Loucy (cell line): ENCODE measurements at regions not wholly inside any gene's neighbourhood (a gene's known extent, or its start where the extent isn't known, plus 50 kb on each side); places are given as distances from the start of the nearest gene placed in this dataset.

ENCODE experiments used
- H2AFZ ChIP-seq: fragments of 200-600 bp; sonication (generic); 2 replicates; pipeline ENCODE4 v1.6.0; 2016; ENCODE audit warnings: antibody characterized with exemption, mild to moderate bottlenecking, low read length, moderate library complexity
- H3F3A ChIP-seq: fragments of 200-600 bp; 2 replicates; pipeline ENCODE4 v1.6.0; 2016; ENCODE audit warnings: antibody characterized with exemption, low read depth, mild to moderate bottlenecking
- H3K27me3 ChIP-seq: fragments of 200-600 bp; sonication (generic); 2 replicates; pipeline ENCODE4 v1.6.1; 2014; ENCODE audit warnings: low read length, mild to moderate bottlenecking; ENCODE audit not compliant: insufficient read depth, poor library complexity, severe bottlenecking
- H3K36me3 ChIP-seq: fragments of 200-600 bp; sonication (generic); 2 replicates; pipeline ENCODE4 v1.6.1; 2016; ENCODE audit warnings: low read length; ENCODE audit not compliant: insufficient read depth
- H3K4me1 ChIP-seq: fragments of 200-600 bp; sonication (generic); 2 replicates; pipeline ENCODE4 v1.5.1; 2014; ENCODE audit warnings: low read length, mild to moderate bottlenecking; ENCODE audit not compliant: insufficient read depth, poor library complexity, severe bottlenecking
- H3K4me2 ChIP-seq: fragments of 200-600 bp; sonication (generic); 2 replicates; pipeline ENCODE4 v1.6.0; 2014; ENCODE audit warnings: antibody characterized with exemption, low read length, low read depth, mild to moderate bottlenecking; ENCODE audit not compliant: poor library complexity, severe bottlenecking
- H3K4me3 ChIP-seq: fragments of 200-600 bp; sonication (generic); 2 replicates; pipeline ENCODE4 v1.5.1; 2014; ENCODE audit warnings: low read length, mild to moderate bottlenecking, mixed read lengths; ENCODE audit not compliant: poor library complexity, severe bottlenecking
- H3K79me2 ChIP-seq: fragments of 200-600 bp; sonication (generic); 2 replicates; pipeline ENCODE4 v1.6.1; 2014; ENCODE audit warnings: low read length; ENCODE audit not compliant: insufficient read depth
- H3K9ac ChIP-seq: fragments of 200-600 bp; sonication (generic); 2 replicates; pipeline ENCODE4 v1.6.0; 2014; ENCODE audit warnings: mild to moderate bottlenecking, low read depth, low read length, moderate library complexity; ENCODE audit not compliant: poor library complexity, severe bottlenecking
- H3K9me2 ChIP-seq: fragments of 200-600 bp; sonication (generic); replicated peaks from 2 replicates; pipeline ENCODE4 v1.6.1; 2016; ENCODE audit warnings: low read depth, low read length, mixed read lengths
- H3K9me3 ChIP-seq: fragments of 200-600 bp; sonication (generic); 2 replicates; pipeline ENCODE4 v1.6.1; 2014; ENCODE audit warnings: mild to moderate bottlenecking, antibody characterized with exemption, low read length, low read depth; ENCODE audit not compliant: insufficient read depth
- H4K20me1 ChIP-seq: fragments of 200-600 bp; sonication (generic); 2 replicates; pipeline ENCODE4 v1.6.0; 2014; ENCODE audit warnings: antibody characterized with exemption, low read length, mild to moderate bottlenecking; ENCODE audit not compliant: insufficient read depth, poor library complexity, severe bottlenecking
- EZH2phosphoT487 ChIP-seq: fragments of 200-600 bp; IDR thresholded peaks from 2 replicates; pipeline ENCODE4 v1.6.1; 2018; ENCODE audit warnings: antibody characterized with exemption, mild to moderate bottlenecking, moderate library complexity, borderline replicate concordance
- TF ChIP-seq, protein P1 (sequence below): fragments of 200-600 bp; sonication (generic); conservative IDR thresholded peaks from 2 replicates; pipeline ENCODE4 v1.5.1; 2014; ENCODE audit warnings: mild to moderate bottlenecking, antibody characterized with exemption, low read length

DNA sequence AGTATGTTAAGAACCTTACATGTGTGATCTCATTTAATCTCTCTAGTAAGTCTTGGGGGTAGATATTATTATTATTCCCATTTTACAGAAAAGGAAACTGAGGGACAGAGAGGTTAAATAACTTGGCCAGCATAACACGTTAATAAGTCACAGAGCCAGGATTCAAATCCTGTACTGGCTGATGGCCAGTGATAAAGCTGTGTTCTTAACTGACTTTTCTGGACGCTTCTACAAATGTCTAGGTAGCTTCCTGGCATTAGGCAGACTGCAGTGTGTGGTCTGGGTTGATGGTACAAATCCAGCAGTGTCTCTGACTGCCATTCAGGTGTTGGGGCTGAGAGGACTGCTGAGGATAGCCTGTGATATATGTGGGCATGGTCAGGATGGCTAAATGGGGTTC lies 125.8 kb upstream of the CXCL14 start:
- Histone ChIP-seq H3K27me3 (no peaks in the 10 kb centered on the region), H3K9me3 (no peaks in the 10 kb centered on the region), H3K79me2 (no peaks in the 10 kb centered on the region), H4K20me1 (no peaks in the 10 kb centered on the region), H3K9me2 (no peaks in the 10 kb centered on the region), H3K4me3 (no peak overlapping the region), H2AFZ (no peak overlapping the region), H3F3A (no peaks in the 10 kb centered on the region), H3K9ac (no peak overlapping the region), H3K36me3 (no peaks in the 10 kb centered on the region), H3K4me2 (no peak overlapping the region), H3K4me1 (peaks cover 3% of the 10 kb centered on the region)
- TF ChIP-seq EZH2phosphoT487: no peak
- TF ChIP-seq, protein P1, sequence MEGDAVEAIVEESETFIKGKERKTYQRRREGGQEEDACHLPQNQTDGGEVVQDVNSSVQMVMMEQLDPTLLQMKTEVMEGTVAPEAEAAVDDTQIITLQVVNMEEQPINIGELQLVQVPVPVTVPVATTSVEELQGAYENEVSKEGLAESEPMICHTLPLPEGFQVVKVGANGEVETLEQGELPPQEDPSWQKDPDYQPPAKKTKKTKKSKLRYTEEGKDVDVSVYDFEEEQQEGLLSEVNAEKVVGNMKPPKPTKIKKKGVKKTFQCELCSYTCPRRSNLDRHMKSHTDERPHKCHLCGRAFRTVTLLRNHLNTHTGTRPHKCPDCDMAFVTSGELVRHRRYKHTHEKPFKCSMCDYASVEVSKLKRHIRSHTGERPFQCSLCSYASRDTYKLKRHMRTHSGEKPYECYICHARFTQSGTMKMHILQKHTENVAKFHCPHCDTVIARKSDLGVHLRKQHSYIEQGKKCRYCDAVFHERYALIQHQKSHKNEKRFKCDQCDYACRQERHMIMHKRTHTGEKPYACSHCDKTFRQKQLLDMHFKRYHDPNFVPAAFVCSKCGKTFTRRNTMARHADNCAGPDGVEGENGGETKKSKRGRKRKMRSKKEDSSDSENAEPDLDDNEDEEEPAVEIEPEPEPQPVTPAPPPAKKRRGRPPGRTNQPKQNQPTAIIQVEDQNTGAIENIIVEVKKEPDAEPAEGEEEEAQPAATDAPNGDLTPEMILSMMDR: no peak

DNA sequence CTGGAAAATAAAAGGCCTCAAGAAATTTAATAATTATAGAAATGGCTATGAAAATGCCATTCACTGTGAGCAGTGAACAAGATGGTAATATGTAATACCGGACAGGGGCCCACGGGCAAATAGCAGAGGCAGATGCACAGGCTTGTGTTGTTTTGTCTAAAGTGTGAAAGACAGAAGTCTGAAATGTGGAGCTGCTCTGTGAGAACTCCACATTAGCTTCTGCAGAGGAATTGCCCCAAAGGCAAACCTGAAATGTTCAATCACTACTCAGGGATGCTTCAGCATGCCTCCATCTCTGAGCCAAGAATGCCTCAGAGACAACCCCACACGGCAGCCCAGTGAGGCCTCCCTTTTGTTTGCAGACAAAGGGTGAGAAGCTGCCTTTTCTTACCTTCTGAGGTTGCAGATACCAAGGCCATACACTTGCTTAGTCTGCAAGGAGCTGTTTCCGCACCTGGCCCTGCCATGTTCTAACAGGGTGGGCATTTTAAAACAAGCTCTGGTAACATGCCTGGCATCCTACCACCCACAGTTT lies 124.3 kb upstream of the CXCL14 start:
- no peaks in the 10 kb centered on the region for H3F3A ChIP-seq
- H3K9me3 ChIP-seq: no peaks in the 10 kb centered on the region
- no peaks in the 10 kb centered on the region for H3K27me3 ChIP-seq
- no peak overlapping the region for H3K4me2 ChIP-seq
- no peaks in the 10 kb centered on the region for H4K20me1 ChIP-seq
- H3K4me1 ChIP-seq: no peaks in the 10 kb centered on the region
- no peak overlapping the region for H2AFZ ChIP-seq
- no peak overlapping the region for H3K9ac ChIP-seq
- TF ChIP-seq, protein P1: no peak
- TF ChIP-seq EZH2phosphoT487: no peak
- no peaks in the 10 kb centered on the region for H3K36me3 ChIP-seq
- no peaks in the 10 kb centered on the region for H3K9me2 ChIP-seq
- H3K4me3 ChIP-seq: no peak overlapping the region
- H3K79me2 ChIP-seq: no peaks in the 10 kb centered on the region

DNA sequence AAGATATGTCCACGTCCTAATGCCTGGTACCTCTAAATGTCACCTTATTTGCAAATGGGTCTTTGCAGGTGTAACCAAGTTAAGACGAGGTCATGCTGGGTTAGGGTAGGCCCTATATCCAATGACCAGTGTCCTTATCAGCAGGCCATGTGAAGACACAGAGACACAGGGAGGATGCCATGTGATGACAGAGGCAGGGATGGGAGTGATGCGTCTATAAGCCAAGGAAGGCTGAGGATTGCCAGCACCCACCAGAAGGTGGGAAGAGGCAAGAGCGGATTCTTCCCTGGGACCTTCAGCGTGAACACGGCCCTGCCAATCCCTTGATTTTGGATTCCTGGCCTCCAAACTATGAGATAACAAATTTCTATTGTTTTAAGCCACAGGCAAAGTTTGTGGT lies 123.4 kb upstream of the CXCL14 start:
- no peak overlapping the region for H3K9ac ChIP-seq
- H3F3A ChIP-seq: no peaks in the 10 kb centered on the region
- no peak overlapping the region for H3K4me3 ChIP-seq
- no peaks in the 10 kb centered on the region for H4K20me1 ChIP-seq
- H3K9me2 ChIP-seq: no peaks in the 10 kb centered on the region
- H2AFZ ChIP-seq: no peak overlapping the region
- no peaks in the 10 kb centered on the region for H3K27me3 ChIP-seq
- no peak overlapping the region for H3K4me2 ChIP-seq
- H3K9me3 ChIP-seq: no peaks in the 10 kb centered on the region
- no peaks in the 10 kb centered on the region for H3K79me2 ChIP-seq
- no peaks in the 10 kb centered on the region for H3K4me1 ChIP-seq
- TF ChIP-seq, protein P1: no peak
- no peak for TF ChIP-seq EZH2phosphoT487
- no peaks in the 10 kb centered on the region for H3K36me3 ChIP-seq
